ENCODE measurements at regions not wholly inside any gene's neighbourhood (a gene's known extent, or its start where the extent isn't known, plus 50 kb on each side); places are given as distances from the start of the nearest gene placed in this dataset.

GRCh38 chr13:29704648-29705047, 109.2 kb upstream of the SLC7A1 start:
- no peak overlapping the region for H3K27ac Mint-ChIP-seq
- H3K9ac ChIP-seq, result no peak overlapping the region
- no peak overlapping the region for H3K4me2 ChIP-seq
- no peaks in the 10 kb centered on the region for H3K9me3 ChIP-seq (ENCODE audit: low read depth)
- H2AFZ ChIP-seq (replicated peaks), result no peak overlapping the region
- H3K36me3 Mint-ChIP-seq, result no peaks in the 10 kb centered on the region
- TF ChIP-seq EZH2phosphoT487 (IDR thresholded peaks at IDR 0.05) (no peak), EZH2 (IDR thresholded peaks at IDR 0.05) (no peak), CTCF (IDR thresholded peaks at IDR 0.05) (no peak)
- peaks cover 8% of the 10 kb centered on the region for H3K9me3 Mint-ChIP-seq
- H3K4me1 ChIP-seq, result no peaks in the 10 kb centered on the region
- H3K4me3 ChIP-seq, result no peak overlapping the region
- peaks cover 4% of the 10 kb centered on the region for H3K27me3 Mint-ChIP-seq (ENCODE audit: insufficient read depth, low read depth)
- H4K20me1 ChIP-seq (ENCODE audit: low read depth), result no peaks in the 10 kb centered on the region
- no peaks in the 10 kb centered on the region for H3K79me2 ChIP-seq (ENCODE audit: low read depth)
- peaks cover 6% of the 10 kb centered on the region for H3K27me3 ChIP-seq
- H3K4me1 Mint-ChIP-seq, result peaks cover 14% of the 10 kb centered on the region
- DNase-seq (ENCODE audit: low spot score), result no peak
- H3F3A ChIP-seq (ENCODE audit: low read depth), result no peaks in the 10 kb centered on the region
- no peak overlapping the region for H3K27ac ChIP-seq
- H3K4me3 Mint-ChIP-seq, result no peak overlapping the region
- H3K36me3 ChIP-seq, result no peaks in the 10 kb centered on the region

GRCh38 chr13:29703421-29703820, 107.9 kb upstream of the SLC7A1 start:
- peaks cover 6% of the 10 kb centered on the region for H3K27me3 ChIP-seq
- H3K36me3 ChIP-seq, result no peaks in the 10 kb centered on the region
- Mint-ChIP-seq H3K9me3 (peaks cover 5% of the 10 kb centered on the region), H3K27ac (no peak overlapping the region), H3K36me3 (no peaks in the 10 kb centered on the region), H3K4me1 (peaks cover 5% of the 10 kb centered on the region), H3K27me3 (ENCODE audit: insufficient read depth, low read depth) (no peaks in the 10 kb centered on the region), H3K4me3 (no peak overlapping the region)
- DNase-seq (ENCODE audit: low spot score), result no peak
- no peaks in the 10 kb centered on the region for H3K4me1 ChIP-seq
- H3K9me3 ChIP-seq (ENCODE audit: low read depth), result no peaks in the 10 kb centered on the region
- no peak overlapping the region for H2AFZ ChIP-seq (replicated peaks)
- H3K79me2 ChIP-seq (ENCODE audit: low read depth), result no peaks in the 10 kb centered on the region
- TF ChIP-seq EZH2phosphoT487 (IDR thresholded peaks at IDR 0.05), result no peak
- TF ChIP-seq EZH2 (IDR thresholded peaks at IDR 0.05), result no peak
- no peak for TF ChIP-seq CTCF (IDR thresholded peaks at IDR 0.05)
- H3F3A ChIP-seq (ENCODE audit: low read depth), result no peaks in the 10 kb centered on the region
- no peak overlapping the region for H3K4me2 ChIP-seq
- H3K9ac ChIP-seq, result no peak overlapping the region
- H4K20me1 ChIP-seq (ENCODE audit: low read depth), result no peaks in the 10 kb centered on the region
- H3K27ac ChIP-seq, result no peak overlapping the region
- no peak overlapping the region for H3K4me3 ChIP-seq

- no peak overlapping the region for H3K27ac Mint-ChIP-seq
- H3K4me1 Mint-ChIP-seq, result peaks cover 5% of the 10 kb centered on the region
- Histone ChIP-seq H3K27me3 (peaks cover 6% of the 10 kb centered on the region), H3K27ac (no peak overlapping the region), H3K79me2 (ENCODE audit: low read depth) (no peaks in the 10 kb centered on the region), H3K9me3 (ENCODE audit: low read depth) (no peaks in the 10 kb centered on the region), H3K36me3 (no peaks in the 10 kb centered on the region), H2AFZ (replicated peaks) (peak overlapping the region; percentile 58), H3K4me2 (peak overlapping the region; percentile 27), H3K9ac (no peak overlapping the region), H3K4me1 (no peaks in the 10 kb centered on the region), H3K4me3 (no peak overlapping the region), H3F3A (ENCODE audit: low read depth) (no peaks in the 10 kb centered on the region), H4K20me1 (ENCODE audit: low read depth) (no peaks in the 10 kb centered on the region)
- peaks cover 5% of the 10 kb centered on the region for H3K9me3 Mint-ChIP-seq
- no peaks in the 10 kb centered on the region for H3K27me3 Mint-ChIP-seq (ENCODE audit: insufficient read depth, low read depth)
- no peak overlapping the region for H3K4me3 Mint-ChIP-seq
- DNase-seq (ENCODE audit: low spot score), result no peak
- TF ChIP-seq EZH2phosphoT487 (IDR thresholded peaks at IDR 0.05) (no peak), EZH2 (IDR thresholded peaks at IDR 0.05) (no peak), CTCF (IDR thresholded peaks at IDR 0.05) (no peak)
- no peaks in the 10 kb centered on the region for H3K36me3 Mint-ChIP-seq
Measured at GRCh38 chr13:29702912-29703351, 107.4 kb upstream of the SLC7A1 start.

Measured in neural progenitor cell (in vitro differentiated cells).